GM19043 (cell line): ENCODE measurements at regions not wholly inside any gene's neighbourhood (a gene's known extent, or its start where the extent isn't known, plus 50 kb on each side); places are given as distances from the start of the nearest gene placed in this dataset.
"Not testable (repeated sequence)": the region's sequence is repeated elsewhere in the genome, so short reads cannot be mapped to it uniquely, and the experiment has no call there.

Experiments
- ATAC-seq: cut with Tn5 transposase; IDR thresholded peaks from one replicate; pipeline ENCODE4 v1.9.1; 2021; ENCODE audit warnings: low read depth; ENCODE audit not compliant: unreplicated experiment

DNA sequence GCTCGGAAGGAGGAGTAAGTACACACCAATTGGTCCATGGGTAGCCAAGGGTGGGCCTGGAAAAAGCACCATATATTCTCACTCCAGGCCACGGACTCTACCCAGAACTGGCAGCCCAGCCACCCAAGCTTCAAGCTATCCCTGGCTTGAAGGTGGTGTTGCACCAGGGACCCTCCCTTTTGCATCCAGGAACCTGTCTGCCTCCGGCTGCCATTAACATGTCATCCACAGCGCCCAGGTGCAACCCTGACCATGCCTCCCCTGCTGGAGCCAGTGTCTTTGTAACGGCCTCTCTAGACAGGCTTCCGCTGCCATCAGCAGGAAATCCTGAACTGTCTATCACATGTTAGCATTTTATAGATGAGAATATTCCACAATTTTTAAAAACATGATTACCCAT lies 2158.5 kb upstream of the RAG2 start:
- no peak for ATAC-seq

DNA sequence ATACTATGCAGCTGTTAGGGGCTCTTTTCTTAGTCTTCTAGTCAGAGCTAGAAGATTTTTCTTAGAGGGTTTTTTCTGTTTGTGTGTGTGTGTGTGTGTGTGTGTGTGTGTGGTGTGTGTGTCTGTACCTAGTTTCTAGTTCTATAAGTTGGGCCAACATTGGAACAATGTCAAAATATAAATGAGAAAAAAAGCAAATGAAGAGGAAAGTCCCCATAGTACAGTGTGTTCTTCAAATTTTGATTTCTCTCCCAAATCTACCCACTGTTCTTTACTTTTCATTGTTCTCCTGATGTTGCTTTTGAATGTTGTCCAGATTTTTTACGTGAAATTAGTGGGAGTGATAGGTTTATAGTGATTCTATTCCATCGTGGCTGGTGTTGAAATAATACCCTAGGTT lies 2153.4 kb upstream of the RAG2 start:
- no peak for ATAC-seq

DNA sequence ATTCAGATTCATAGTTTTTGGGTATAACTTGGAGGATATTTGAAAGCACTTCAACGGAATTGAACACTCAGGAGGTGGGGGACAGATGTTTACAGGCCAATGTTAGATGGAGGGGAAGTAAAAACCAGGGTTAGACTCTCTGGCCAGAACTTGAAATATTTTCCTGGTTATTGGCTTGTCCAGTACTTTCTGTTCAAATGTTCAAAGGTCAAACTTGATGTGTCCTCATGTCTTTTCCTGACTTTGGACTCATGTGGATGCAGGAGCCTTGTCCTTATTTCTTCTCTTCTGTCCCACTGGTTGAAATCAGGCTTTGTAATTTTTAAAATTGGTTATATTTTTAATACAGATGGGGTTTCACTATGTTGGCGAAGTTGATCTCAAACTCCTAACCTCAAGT lies 2148.5 kb upstream of the RAG2 start:
- ATAC-seq = not testable (repeated sequence)

GRCh38 chr11:38723361-38723760 lies 2125.3 kb upstream of the RAG2 start:
- ATAC-seq = no peak

DNA sequence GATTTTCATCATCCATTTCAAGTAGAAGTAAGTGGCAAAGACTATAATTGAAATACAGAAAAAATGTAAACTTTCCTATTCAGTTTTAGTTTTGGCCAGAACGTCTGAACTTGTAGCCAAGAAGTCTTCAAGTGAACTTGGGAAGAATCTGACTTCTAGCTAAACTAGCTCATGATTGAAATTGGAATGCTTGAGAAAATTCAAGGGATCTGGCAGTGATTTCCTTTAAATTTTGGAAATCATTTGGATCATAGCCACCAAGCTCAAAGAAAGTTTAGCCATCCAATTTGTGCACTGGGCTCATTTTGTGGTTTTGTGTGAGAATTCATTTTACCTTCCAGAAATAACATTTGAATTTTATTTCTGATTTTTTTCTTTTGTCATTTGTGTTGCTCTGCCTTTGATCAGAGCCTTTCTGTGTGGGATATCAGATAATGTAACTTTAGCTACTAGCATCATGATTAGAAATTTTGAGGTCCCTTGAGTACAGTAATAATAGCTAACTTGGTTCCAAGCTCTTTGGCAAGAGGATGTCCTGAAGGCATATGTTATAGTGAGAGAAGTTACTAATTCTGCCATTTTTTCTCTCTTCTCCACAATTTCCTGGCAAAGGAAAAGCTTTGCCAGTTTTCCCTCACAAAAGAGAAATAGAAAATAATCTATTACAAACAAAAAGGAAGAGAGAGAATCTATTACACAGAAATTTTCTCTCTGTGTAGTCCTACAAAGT lies 2123.7 kb upstream of the RAG2 start:
- ATAC-seq = no peak

GRCh38 chr11:38718659-38719058 lies 2120.6 kb upstream of the RAG2 start:
- no peak for ATAC-seq

DNA sequence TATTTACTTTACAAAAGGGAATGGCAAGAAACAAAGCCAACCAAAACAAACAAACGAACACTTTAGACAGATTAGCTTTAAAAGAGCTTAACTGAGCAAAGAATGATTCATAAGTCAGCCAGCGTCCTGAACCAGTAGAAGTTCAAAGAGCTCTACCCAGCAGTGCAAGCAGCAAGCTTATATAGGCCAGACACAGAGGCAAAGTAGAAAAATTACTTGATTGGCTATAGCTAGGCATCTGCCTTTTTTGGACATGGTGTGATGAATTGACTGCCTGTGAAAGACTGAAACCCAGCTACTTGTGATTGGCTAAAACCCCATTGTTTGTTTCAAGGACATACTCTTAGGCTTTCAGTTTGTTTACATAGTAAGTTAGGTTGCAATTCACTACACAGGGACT lies 2120.0 kb upstream of the RAG2 start:
- no peak for ATAC-seq

DNA sequence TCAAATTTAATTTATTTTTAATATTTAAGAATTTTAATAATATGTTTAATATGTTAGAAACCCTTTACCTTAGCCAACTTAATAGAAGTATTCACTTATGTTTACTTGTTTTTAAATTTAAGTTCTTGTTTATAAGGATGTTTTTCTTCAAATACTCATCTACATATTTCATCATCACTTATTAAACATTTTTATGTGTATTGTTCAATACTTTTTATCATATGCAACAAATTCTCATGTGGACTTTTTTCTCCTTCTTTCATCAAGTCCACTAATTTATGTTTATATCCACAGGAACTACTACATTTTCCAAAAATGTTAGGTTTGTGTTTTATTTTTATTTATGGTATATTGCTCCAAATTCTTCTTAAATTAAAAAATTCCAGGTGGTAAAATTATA lies 2113.1 kb upstream of the RAG2 start:
- no peak for ATAC-seq

- no peak for ATAC-seq
Observed at GRCh38 chr11:38710262-38710661, 2112.2 kb upstream of the RAG2 start.

DNA sequence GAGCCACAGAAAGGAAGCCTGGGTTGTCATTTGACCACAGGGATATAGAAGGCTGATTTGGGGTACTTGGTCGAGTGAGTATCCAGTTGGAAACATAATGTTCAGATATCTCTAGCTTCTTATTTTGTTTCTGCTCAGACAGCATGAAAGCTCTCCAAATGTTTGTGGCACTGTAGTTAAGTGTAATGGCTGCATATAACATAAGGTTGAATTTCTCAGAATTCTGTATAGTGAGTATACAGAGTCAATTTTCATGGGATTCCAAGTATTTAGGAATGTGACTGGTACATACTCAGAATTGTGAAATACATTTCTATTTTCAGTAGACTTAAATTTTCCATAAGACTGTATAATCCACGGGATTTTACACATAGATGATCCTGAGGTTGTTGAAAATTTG lies 2102.1 kb upstream of the RAG2 start:
- no peak for ATAC-seq

- no peak for ATAC-seq
Observed at GRCh38 chr11:38693306-38693705, 2095.3 kb upstream of the RAG2 start.

DNA sequence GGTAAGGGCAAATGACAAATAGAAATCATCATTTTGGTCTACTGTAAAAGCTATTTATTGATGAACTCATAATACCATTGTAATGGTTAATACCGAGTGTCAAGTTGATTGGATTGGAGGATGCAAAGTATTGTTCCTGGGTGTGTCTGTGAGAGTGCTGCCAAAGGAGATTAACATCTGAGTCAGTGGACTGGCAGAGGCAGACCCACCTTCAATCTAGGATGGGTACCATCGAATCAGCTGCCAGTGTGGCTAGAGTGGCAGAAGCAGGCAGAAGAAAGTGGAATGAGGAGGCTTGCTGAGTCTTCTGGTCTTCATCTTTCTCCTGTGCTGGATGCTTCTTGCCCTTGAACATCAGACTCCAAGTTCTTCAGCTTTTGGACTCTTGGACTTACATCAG lies 2092.2 kb upstream of the RAG2 start:
- not testable (repeated sequence) for ATAC-seq

DNA sequence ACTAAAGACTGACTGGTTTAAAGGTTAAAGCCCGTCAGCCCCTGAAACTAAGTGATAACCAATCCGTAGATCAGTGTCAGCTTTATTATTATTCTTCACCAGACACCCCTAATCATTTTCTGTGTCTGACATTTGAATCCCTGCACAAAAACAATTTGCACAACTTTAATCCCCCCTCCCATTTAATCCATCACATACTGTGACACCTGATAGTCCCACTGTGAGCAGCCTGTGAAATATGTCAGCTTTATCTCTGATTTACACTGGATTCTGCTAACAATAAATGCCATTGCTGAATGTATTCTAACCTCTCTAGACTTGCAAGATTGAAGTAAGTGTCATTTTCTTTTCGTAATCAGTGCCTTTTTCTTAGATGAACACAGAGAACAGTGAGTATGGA lies 2089.0 kb upstream of the RAG2 start:
- no peak for ATAC-seq

DNA sequence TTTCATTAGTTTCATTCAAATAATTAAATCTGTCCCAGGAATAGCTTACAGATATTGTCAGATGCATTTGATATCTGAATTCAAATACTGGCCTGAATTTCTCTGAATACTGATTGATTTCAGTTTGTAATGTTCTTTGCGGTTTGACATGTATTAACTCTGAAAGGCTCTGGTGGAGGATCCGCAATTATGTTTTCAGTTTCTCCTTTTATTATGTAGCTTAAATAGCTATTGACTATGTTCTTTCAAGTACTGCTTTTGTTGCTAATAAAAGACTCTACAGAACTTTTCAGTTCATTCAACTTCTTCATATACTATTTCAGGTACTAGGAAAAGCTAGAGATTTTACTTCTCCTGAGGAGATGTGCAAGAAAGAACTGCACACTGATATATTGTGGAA lies 2085.4 kb upstream of the RAG2 start:
- no peak for ATAC-seq

- no peak for ATAC-seq
Observed at GRCh38 chr11:38680746-38681145, 2082.7 kb upstream of the RAG2 start.

- ATAC-seq = no peak
Observed at GRCh38 chr11:38680166-38680565, 2082.1 kb upstream of the RAG2 start.

- ATAC-seq = no peak
Observed at GRCh38 chr11:38672445-38672844, 2074.4 kb upstream of the RAG2 start.

- ATAC-seq = no peak
Observed at GRCh38 chr11:38667359-38667758, 2069.3 kb upstream of the RAG2 start.

GRCh38 chr11:38648604-38649003 lies 2050.6 kb upstream of the RAG2 start:
- no peak for ATAC-seq

DNA sequence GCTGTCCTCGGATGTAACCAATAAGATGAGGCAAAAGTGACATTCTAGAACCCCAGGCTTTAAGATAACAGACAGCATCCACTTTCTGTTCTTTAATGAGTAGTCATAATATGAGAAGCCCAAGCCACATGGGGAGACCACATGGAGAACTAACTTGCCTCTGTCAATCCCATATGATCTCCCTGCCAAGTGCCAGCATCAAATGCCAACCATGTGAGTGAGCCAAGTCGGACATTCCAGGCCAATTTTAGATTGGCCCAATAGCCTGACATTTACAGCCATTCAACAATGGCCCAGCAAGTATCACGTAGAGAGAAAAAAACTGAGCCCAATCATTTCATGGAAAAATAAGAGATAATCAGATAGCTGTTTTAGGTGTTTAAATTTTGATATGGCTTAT lies 2048.3 kb upstream of the RAG2 start:
- no peak for ATAC-seq

DNA sequence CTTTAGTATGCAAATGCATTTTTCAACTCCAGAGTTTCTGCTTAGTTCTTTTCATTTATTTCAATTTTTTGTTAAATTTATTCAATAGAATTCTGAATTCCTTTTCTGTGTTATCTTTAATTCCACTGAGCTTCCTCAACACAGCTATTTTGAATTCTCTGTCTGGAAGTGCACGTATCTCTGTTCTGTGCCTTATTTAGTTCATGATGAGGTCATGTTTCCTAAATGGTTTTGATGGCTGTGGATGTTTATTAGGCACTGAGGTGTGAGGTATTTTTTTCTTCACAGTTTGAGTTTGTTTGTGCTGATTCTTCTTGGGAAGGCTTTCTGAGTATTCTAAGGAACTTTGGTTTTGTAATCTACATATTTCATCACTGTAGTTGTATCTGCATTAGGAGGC lies 2042.8 kb upstream of the RAG2 start:
- ATAC-seq = no peak

DNA sequence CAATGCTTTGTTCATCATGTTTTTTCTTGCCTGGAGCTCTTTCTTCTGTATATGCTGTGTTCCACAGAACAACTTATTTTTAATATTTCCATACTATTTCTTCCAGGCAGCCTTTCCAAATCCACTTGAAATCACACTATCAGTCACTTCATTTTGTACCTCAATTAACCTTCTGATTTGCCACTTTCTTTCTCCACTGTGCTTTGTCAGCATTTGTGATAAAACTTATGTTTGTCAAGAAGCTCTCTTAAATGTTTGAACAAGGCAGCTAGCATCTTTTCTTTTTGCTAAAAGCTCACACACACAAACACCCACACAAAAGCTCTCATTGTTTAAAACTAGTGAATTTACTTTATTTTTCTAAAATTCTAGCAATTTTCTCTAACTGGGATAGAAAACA lies 2014.7 kb upstream of the RAG2 start:
- ATAC-seq = no peak

DNA sequence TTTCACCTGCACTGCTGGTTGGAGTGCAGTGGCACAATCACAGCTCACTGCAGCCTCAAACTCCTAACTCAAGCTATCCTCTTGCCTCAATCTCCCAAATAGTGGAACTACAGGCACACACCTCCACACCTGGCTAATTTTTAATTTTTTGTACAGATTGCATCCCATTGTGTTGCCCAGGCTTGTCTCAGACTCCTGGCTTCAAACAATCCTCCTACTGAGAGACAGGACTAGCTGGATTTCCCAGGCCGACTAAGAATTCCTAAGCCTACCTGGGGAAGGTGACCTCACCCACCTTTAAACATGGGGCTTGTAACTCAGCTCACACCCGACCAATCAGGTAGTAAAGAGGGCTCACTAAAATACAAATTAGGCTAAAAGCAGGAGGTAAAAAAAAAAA lies 2003.3 kb upstream of the RAG2 start:
- not testable (repeated sequence) for ATAC-seq
